ENCODE measurements at regions not wholly inside any gene's neighbourhood (a gene's known extent, or its start where the extent isn't known, plus 50 kb on each side); places are given as distances from the start of the nearest gene placed in this dataset.

DNA sequence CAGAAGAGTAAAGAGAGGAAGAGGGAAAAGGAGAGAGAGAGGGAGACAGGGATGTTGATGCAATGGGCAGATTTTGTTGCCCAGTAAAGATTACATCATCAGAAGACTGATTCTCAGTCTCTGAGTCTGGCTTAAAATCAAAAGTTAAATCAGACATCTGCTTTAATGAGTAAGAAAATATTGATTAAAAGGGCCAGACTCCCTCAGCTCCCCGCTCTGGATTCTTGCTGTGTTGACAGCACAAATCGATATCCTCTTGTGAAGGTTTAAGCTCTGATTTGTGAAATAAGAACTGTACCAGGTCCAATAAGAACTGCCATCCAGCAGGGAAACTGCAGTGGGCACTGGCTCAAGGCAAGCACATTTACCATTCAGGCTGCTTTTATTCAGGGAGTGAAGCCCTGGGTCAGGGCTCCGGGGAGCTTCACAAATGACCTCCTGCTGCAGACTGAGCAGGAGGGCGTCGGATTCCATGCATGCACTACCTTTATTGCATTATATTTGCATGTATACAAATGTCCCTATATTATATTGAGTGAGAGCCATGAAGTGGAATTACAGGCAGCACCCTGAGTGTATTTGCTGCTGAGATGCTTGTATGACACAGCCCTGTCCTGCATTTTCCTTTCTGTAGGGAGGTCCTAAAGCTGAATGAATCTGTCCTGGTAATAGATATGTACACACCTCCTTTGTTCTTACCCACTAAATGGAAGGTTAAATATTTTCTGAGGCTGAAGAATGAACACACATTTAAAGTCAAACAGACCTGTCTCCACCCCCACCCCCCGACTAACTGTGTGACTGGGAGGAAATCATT lies 401.5 kb downstream of the REEP3 start:
- no peaks in the 10 kb centered on the region for H3K4me1 ChIP-seq (ENCODE audit: control insufficient read depth, insufficient read depth, low read depth, low read length)
- H2BK5ac ChIP-seq (ENCODE audit: low read depth, low read length, poor library complexity, severe bottlenecking), result no peak overlapping the region
- no peaks in the 10 kb centered on the region for H3K79me1 ChIP-seq (replicated peaks; ENCODE audit: low read length, poor library complexity, severe bottlenecking)
- H2AK5ac ChIP-seq (ENCODE audit: low read length, severe bottlenecking), result no peak overlapping the region
- H3K9ac ChIP-seq (ENCODE audit: low read length), result no peak overlapping the region
- no peak overlapping the region for H3K18ac ChIP-seq (ENCODE audit: low read depth in 1 of 2, low read length in 2 of 2)
- no peak overlapping the region for H3K4me3 ChIP-seq (ENCODE audit: insufficient read depth in 1 of 2, low read depth in 1 of 2, low read length in 2 of 2)
- H3K4me2 ChIP-seq (ENCODE audit: low read length, poor library complexity, severe bottlenecking), result no peak overlapping the region
- no peak overlapping the region for H2BK120ac ChIP-seq (ENCODE audit: low read depth, low read length)
- H2BK15ac ChIP-seq (ENCODE audit: low read depth, poor library complexity, severe bottlenecking), result no peak overlapping the region
- H3K14ac ChIP-seq (ENCODE audit: low read length in 2 of 2), result no peak overlapping the region
- H3K4ac ChIP-seq (ENCODE audit: low read depth in 1 of 2, low read length in 2 of 2), result no peak overlapping the region
- no peak overlapping the region for H4K91ac ChIP-seq (ENCODE audit: low read length)
- H2AFZ ChIP-seq (ENCODE audit: low read depth, low read length), result no peak overlapping the region
- 72% methylated on average over 3 of the region's 6 CpGs for WGBS
- no peaks in the 10 kb centered on the region for H3K9me3 ChIP-seq (ENCODE audit: control insufficient read depth, low read length)
- H2BK12ac ChIP-seq (ENCODE audit: low read length in 2 of 2), result no peak overlapping the region
- H3K23ac ChIP-seq (ENCODE audit: low read length in 2 of 2), result no peak overlapping the region
- no peaks in the 10 kb centered on the region for H3K36me3 ChIP-seq (ENCODE audit: control insufficient read depth in 1 of 2, insufficient read depth in 2 of 2, low read depth in 1 of 2, low read length in 2 of 2)
- peaks cover 5 to 6% of the 10 kb centered on the region in 2 experiments for H3K27me3 ChIP-seq (ENCODE audit: control insufficient read depth in 1 of 2, insufficient read depth in 1 of 2, low read length in 2 of 2)
- no peak overlapping the region for H4K8ac ChIP-seq (ENCODE audit: low read length)
- H3K27ac ChIP-seq (ENCODE audit: low read length, poor library complexity, severe bottlenecking), result no peak overlapping the region
- no peak for DNase-seq

DNA sequence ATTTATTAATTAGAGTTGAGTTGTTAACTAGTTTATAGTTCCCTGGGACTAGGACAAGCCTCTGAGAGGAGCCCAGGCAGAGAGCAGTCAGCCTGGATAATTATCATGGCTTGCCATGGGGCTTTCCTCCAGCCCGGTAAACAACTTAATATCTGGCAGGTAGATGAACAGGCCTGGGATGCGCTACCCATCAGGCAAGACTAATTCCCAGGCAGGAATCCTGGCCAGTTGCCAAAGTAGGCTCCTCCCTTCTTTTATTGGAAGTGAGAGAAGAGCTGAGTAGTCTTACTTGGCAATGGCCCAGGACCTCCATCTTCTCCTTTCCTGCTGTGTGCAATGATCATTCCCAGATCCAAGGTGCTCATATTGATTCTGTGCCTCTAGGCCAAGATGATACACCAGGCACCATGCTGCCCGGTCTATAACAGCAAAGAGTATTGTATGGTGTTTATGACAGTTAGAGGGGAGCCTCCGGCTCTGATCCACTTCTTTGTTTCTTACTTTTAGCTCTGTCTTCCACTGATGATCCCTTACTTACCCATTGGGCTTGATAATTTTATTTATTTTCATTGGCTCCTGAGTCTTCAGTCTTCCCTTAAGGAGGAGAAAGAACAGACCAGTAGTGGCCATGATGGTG lies 408.7 kb downstream of the REEP3 start:
- Histone ChIP-seq H3K4me1 (ENCODE audit: control insufficient read depth, insufficient read depth, low read depth, low read length) (no peaks in the 10 kb centered on the region), H3K27ac (ENCODE audit: low read length, poor library complexity, severe bottlenecking) (no peak overlapping the region), H2BK12ac (ENCODE audit: low read length in 2 of 2) (no peak overlapping the region), H3K14ac (ENCODE audit: low read length in 2 of 2) (no peak overlapping the region), H3K79me1 (replicated peaks; ENCODE audit: low read length, poor library complexity, severe bottlenecking) (no peaks in the 10 kb centered on the region), H3K36me3 (ENCODE audit: control insufficient read depth in 1 of 2, insufficient read depth in 2 of 2, low read depth in 1 of 2, low read length in 2 of 2) (no peaks in the 10 kb centered on the region), H2BK120ac (ENCODE audit: low read depth, low read length) (no peak overlapping the region), H2AFZ (ENCODE audit: low read depth, low read length) (no peak overlapping the region), H2AK5ac (ENCODE audit: low read length, severe bottlenecking) (no peak overlapping the region), H2BK5ac (ENCODE audit: low read depth, low read length, poor library complexity, severe bottlenecking) (no peak overlapping the region), H3K9me3 (ENCODE audit: control insufficient read depth, low read length) (no peaks in the 10 kb centered on the region), H4K8ac (ENCODE audit: low read length) (no peak overlapping the region), H2BK15ac (ENCODE audit: low read depth, poor library complexity, severe bottlenecking) (no peak overlapping the region), H4K91ac (ENCODE audit: low read length) (no peak overlapping the region), H3K4me2 (ENCODE audit: low read length, poor library complexity, severe bottlenecking) (no peak overlapping the region), H3K9ac (ENCODE audit: low read length) (no peak overlapping the region), H3K18ac (ENCODE audit: low read depth in 1 of 2, low read length in 2 of 2) (no peak overlapping the region), H3K23ac (ENCODE audit: low read length in 2 of 2) (no peak overlapping the region), H3K27me3 (ENCODE audit: control insufficient read depth in 1 of 2, insufficient read depth in 1 of 2, low read length in 2 of 2) (peaks cover 5 to 9% of the 10 kb centered on the region in 2 experiments), H3K4me3 (ENCODE audit: insufficient read depth in 1 of 2, low read depth in 1 of 2, low read length in 2 of 2) (no peak overlapping the region), H3K4ac (ENCODE audit: low read depth in 1 of 2, low read length in 2 of 2) (no peak overlapping the region)
- 81% methylated on average over 3 of the region's 4 CpGs for WGBS
- no peak for DNase-seq

DNA sequence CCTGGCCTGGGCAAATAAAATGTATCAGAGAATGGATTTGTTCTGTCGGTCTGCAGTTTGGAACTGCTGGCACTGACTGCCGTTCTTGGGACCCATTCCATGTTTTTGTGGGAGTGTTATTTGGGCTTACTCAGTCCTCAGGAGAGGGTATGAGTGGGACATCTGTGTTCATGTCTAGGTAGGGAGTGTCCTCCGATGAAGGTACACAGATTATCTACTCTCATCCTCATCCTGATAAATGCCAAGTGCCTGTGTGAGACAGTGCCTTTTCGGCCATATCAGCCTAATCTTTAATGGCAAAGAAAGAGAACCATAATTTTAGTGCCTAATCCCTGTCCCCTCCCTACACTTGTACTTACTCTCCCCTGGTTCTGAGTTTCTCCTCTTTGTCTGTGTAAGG lies 409.4 kb downstream of the REEP3 start:
- Histone ChIP-seq H3K4ac (ENCODE audit: low read depth in 1 of 2, low read length in 2 of 2) (no peak overlapping the region), H4K91ac (ENCODE audit: low read length) (no peak overlapping the region), H3K27ac (ENCODE audit: low read length, poor library complexity, severe bottlenecking) (no peak overlapping the region), H3K18ac (ENCODE audit: low read depth in 1 of 2, low read length in 2 of 2) (no peak overlapping the region), H3K36me3 (ENCODE audit: control insufficient read depth in 1 of 2, insufficient read depth in 2 of 2, low read depth in 1 of 2, low read length in 2 of 2) (no peaks in the 10 kb centered on the region), H3K9ac (ENCODE audit: low read length) (no peak overlapping the region), H3K9me3 (ENCODE audit: control insufficient read depth, low read length) (no peaks in the 10 kb centered on the region), H3K79me1 (replicated peaks; ENCODE audit: low read length, poor library complexity, severe bottlenecking) (no peaks in the 10 kb centered on the region), H3K4me1 (ENCODE audit: control insufficient read depth, insufficient read depth, low read depth, low read length) (no peaks in the 10 kb centered on the region), H3K23ac (ENCODE audit: low read length in 2 of 2) (no peak overlapping the region), H3K4me2 (ENCODE audit: low read length, poor library complexity, severe bottlenecking) (no peak overlapping the region), H3K27me3 (ENCODE audit: control insufficient read depth in 1 of 2, insufficient read depth in 1 of 2, low read length in 2 of 2) (peaks cover 5 to 9% of the 10 kb centered on the region in 2 experiments), H2BK5ac (ENCODE audit: low read depth, low read length, poor library complexity, severe bottlenecking) (no peak overlapping the region), H2BK120ac (ENCODE audit: low read depth, low read length) (no peak overlapping the region), H2BK12ac (ENCODE audit: low read length in 2 of 2) (no peak overlapping the region), H4K8ac (ENCODE audit: low read length) (no peak overlapping the region), H2AK5ac (ENCODE audit: low read length, severe bottlenecking) (no peak overlapping the region), H2BK15ac (ENCODE audit: low read depth, poor library complexity, severe bottlenecking) (no peak overlapping the region), H3K14ac (ENCODE audit: low read length in 2 of 2) (no peak overlapping the region), H3K4me3 (ENCODE audit: insufficient read depth in 1 of 2, low read depth in 1 of 2, low read length in 2 of 2) (no peak overlapping the region), H2AFZ (ENCODE audit: low read depth, low read length) (no peak overlapping the region)
- DNase-seq, result no peak
- 80% methylated on average over 4 of the region's 4 CpGs for WGBS

DNA sequence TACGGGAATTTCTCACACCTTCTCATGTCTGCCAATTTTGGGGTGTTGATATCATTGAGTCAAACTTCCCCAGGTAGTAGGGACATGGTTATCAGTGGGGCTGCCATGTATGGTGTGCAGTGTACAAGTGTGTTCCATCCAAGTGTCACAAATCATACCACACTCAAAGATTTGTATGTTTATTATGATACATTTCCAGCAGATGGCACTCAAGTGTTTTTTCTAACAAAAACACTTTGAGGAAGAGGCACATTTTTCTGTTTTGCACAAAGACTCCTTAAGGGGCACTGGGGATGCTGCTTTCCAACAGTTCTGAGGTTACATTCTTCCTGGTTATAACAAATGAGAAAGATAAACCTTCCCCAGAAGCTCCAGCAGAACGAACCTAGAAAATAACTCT lies 414.5 kb downstream of the REEP3 start:
- Histone ChIP-seq H2AK5ac (ENCODE audit: low read length, severe bottlenecking) (no peak overlapping the region), H3K9me3 (ENCODE audit: control insufficient read depth, low read length) (no peaks in the 10 kb centered on the region), H3K4me1 (ENCODE audit: control insufficient read depth, insufficient read depth, low read depth, low read length) (no peaks in the 10 kb centered on the region), H3K4me2 (ENCODE audit: low read length, poor library complexity, severe bottlenecking) (no peak overlapping the region), H3K27ac (ENCODE audit: low read length, poor library complexity, severe bottlenecking) (no peak overlapping the region), H3K9ac (ENCODE audit: low read length) (no peak overlapping the region), H3K36me3 (ENCODE audit: control insufficient read depth in 1 of 2, insufficient read depth in 2 of 2, low read depth in 1 of 2, low read length in 2 of 2) (no peaks in the 10 kb centered on the region), H2BK5ac (ENCODE audit: low read depth, low read length, poor library complexity, severe bottlenecking) (no peak overlapping the region), H4K91ac (ENCODE audit: low read length) (no peak overlapping the region), H3K4ac (ENCODE audit: low read depth in 1 of 2, low read length in 2 of 2) (no peak overlapping the region), H3K27me3 (ENCODE audit: control insufficient read depth in 1 of 2, insufficient read depth in 1 of 2, low read length in 2 of 2) (peaks cover 10 to 12% of the 10 kb centered on the region in 2 experiments), H3K4me3 (ENCODE audit: insufficient read depth in 1 of 2, low read depth in 1 of 2, low read length in 2 of 2) (no peak overlapping the region), H2BK12ac (ENCODE audit: low read length in 2 of 2) (no peak overlapping the region), H3K14ac (ENCODE audit: low read length in 2 of 2) (no peak overlapping the region), H4K8ac (ENCODE audit: low read length) (no peak overlapping the region), H3K23ac (ENCODE audit: low read length in 2 of 2) (no peak overlapping the region), H3K18ac (ENCODE audit: low read depth in 1 of 2, low read length in 2 of 2) (no peak overlapping the region), H3K79me1 (replicated peaks; ENCODE audit: low read length, poor library complexity, severe bottlenecking) (no peaks in the 10 kb centered on the region), H2BK120ac (ENCODE audit: low read depth, low read length) (no peak overlapping the region), H2BK15ac (ENCODE audit: low read depth, poor library complexity, severe bottlenecking) (no peak overlapping the region), H2AFZ (ENCODE audit: low read depth, low read length) (no peak overlapping the region)
- no peak for DNase-seq
- WGBS, result 80% methylated on average over 2 of the region's 2 CpGs

Measured in mesenchymal stem cell (in vitro differentiated cells and primary cell).